Body of pancreas (tissue), 4 donors: ENCODE measurements at regions not wholly inside any gene's neighbourhood (a gene's known extent, or its start where the extent isn't known, plus 50 kb on each side); places are given as distances from the start of the nearest gene placed in this dataset.

Experiments
- POLR2A ChIP-seq, 3 donors: fragments of 450-650 bp; IDR thresholded peaks; one replicate each; pipeline ENCODE4 v1.6.1; 2016; ENCODE audit warnings: antibody characterized with exemption in 3 of 3, mild to moderate bottlenecking in 2 of 3
- TF ChIP-seq, protein P1 (sequence below), 7 experiments: fragments of 450-650 bp in 4 of 7; fragments of 200-600 bp in 3 of 7; sonication (generic) in 3 of 7; IDR thresholded peaks; one replicate each; pipeline ENCODE4 v1.5.1; 2016 to 2019; ENCODE audit warnings: antibody characterized with exemption in 7 of 7

DNA sequence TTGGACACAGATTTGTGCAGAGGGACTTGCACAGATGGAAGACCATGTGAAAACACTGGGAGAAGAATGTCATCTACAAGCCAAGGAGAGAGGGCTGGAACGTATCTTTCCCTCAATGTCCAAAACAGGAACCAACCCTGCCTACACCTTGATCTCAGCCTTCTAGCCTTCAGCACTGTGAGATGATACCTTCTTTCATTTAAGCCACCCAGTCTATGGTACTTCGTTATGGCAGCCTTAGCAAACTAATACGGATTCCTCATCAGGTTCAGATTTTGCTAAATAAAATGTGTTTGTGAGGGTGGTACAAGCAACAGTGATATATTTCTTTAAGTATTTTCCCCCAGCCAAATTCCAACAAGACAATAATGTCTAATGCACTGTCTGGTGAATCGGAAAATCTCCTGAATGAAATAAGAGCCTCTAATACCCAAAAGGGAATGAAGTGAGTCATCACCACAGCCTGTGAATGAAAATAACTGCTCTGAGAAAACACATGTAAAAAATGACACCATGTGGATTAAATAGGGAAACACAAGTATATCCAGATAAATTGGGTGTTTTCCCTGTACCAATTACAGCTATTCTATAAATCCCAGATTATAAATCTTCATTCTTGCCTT, 182.8 kb upstream of the TARS1 start:
- TF ChIP-seq, protein P1, sequence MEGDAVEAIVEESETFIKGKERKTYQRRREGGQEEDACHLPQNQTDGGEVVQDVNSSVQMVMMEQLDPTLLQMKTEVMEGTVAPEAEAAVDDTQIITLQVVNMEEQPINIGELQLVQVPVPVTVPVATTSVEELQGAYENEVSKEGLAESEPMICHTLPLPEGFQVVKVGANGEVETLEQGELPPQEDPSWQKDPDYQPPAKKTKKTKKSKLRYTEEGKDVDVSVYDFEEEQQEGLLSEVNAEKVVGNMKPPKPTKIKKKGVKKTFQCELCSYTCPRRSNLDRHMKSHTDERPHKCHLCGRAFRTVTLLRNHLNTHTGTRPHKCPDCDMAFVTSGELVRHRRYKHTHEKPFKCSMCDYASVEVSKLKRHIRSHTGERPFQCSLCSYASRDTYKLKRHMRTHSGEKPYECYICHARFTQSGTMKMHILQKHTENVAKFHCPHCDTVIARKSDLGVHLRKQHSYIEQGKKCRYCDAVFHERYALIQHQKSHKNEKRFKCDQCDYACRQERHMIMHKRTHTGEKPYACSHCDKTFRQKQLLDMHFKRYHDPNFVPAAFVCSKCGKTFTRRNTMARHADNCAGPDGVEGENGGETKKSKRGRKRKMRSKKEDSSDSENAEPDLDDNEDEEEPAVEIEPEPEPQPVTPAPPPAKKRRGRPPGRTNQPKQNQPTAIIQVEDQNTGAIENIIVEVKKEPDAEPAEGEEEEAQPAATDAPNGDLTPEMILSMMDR (IDR thresholded peaks at IDR 0.05) = no peak
- no peak for TF ChIP-seq POLR2A (IDR thresholded peaks at IDR 0.05)
